Lower leg skin (tissue), 4 donors: ENCODE measurements at regions not wholly inside any gene's neighbourhood (a gene's known extent, or its start where the extent isn't known, plus 50 kb on each side); places are given as distances from the start of the nearest gene placed in this dataset.
"Not testable (repeated sequence)": the region's sequence is repeated elsewhere in the genome, so short reads cannot be mapped to it uniquely, and the experiment has no call there.

Experiments
- DNase-seq, 2 donors: peaks; one replicate each; pipeline ENCODE4 v3.0.0-alpha.2; 2019; ENCODE audit warnings: low spot score in 2 of 2
- H3K4me3 ChIP-seq: fragments of 200-600 bp; sonication (generic); 2 replicates; pipeline ENCODE4 v1.5.1; 2017; ENCODE audit warnings: mild to moderate bottlenecking, low read depth; ENCODE audit not compliant: poor library complexity, severe bottlenecking
- POLR2A ChIP-seq, 2 donors: fragments of 450-650 bp; IDR thresholded peaks; one replicate each; pipeline ENCODE4 v1.6.1; 2016 to 2017; ENCODE audit warnings: antibody characterized with exemption in 2 of 2, mild to moderate bottlenecking in 1 of 2, moderate library complexity in 1 of 2
- WGBS, 2 donors: methylation state at CpG; one replicate each; pipeline ENCODE4 v1.1.5; 2018; 5-methylcytosine and 5-hydroxymethylcytosine counted together
- intact Hi-C: fragments of 100-400 bp; cut with DNase I; formaldehyde crosslinking; loops from one replicate; pipeline ENCODE4 v1.15.0; 2023; ENCODE audit warnings: low total_unique reads
- TF ChIP-seq, protein P1 (sequence below), 3 donors: fragments of 450-650 bp; IDR thresholded peaks; one replicate each; pipeline ENCODE4 v1.5.1; 2016; ENCODE audit warnings: antibody characterized with exemption in 3 of 3, mild to moderate bottlenecking in 3 of 3, moderate library complexity in 2 of 3

- peak in 1 of 2 donors; percentile 14 for DNase-seq
- TF ChIP-seq, protein P1, sequence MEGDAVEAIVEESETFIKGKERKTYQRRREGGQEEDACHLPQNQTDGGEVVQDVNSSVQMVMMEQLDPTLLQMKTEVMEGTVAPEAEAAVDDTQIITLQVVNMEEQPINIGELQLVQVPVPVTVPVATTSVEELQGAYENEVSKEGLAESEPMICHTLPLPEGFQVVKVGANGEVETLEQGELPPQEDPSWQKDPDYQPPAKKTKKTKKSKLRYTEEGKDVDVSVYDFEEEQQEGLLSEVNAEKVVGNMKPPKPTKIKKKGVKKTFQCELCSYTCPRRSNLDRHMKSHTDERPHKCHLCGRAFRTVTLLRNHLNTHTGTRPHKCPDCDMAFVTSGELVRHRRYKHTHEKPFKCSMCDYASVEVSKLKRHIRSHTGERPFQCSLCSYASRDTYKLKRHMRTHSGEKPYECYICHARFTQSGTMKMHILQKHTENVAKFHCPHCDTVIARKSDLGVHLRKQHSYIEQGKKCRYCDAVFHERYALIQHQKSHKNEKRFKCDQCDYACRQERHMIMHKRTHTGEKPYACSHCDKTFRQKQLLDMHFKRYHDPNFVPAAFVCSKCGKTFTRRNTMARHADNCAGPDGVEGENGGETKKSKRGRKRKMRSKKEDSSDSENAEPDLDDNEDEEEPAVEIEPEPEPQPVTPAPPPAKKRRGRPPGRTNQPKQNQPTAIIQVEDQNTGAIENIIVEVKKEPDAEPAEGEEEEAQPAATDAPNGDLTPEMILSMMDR (IDR thresholded peaks at IDR 0.05) = no peak
- no peak for TF ChIP-seq POLR2A (IDR thresholded peaks at IDR 0.05)
- 42 to 50% methylated on average over 2 of the region's 2 CpGs for WGBS, 2 donors
- H3K4me3 ChIP-seq = no peak overlapping the region
- intact Hi-C loops = no loop called here
These were observed 188.7 kb downstream of the ZNF716 start for GRCh38 chr7:57638666-57639065.

DNA sequence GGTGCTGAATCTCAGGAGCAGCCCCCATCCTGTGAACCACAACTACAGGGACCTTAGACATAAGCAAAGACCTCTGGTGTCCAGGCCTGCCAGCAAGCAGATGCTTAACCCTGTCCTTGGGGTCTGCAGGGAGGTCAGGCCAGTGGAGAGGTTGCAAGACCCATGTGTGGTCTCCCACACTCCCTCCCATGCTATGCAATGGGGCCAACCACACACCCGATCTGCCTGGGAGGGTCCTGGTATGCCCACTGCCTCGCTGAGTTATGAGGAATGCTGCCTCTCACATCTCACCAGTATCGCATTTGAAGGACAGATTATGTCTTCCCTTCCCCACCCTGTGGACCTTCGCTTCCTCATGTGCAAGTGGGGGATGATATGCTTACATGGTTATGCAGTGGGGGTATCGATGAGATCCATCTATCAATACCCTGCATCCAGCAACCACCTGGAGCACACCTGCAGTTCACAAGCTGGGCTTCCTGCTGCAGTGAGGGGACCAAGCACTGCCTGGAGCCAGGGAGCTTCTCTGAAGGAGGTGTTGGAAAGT lies 191.6 kb downstream of the ZNF716 start:
- DNase-seq = peak in 1 of 2 donors; percentile 63
- H3K4me3 ChIP-seq = no peak overlapping the region
- intact Hi-C loops = no loop called here
- 64 to 85% methylated on average over 5 of the region's 5 CpGs for WGBS, 2 donors
- TF ChIP-seq, protein P1 (IDR thresholded peaks at IDR 0.05) = no peak
- no peak for TF ChIP-seq POLR2A (IDR thresholded peaks at IDR 0.05)

GRCh38 chr7:57642730-57643129 lies 192.8 kb downstream of the ZNF716 start:
- DNase-seq = peak in 1 of 2 donors; percentile 58
- no peak overlapping the region for H3K4me3 ChIP-seq
- intact Hi-C loops = no loop called here
- WGBS, 2 donors = 69 to 81% methylated on average over 4 of the region's 4 CpGs
- no peak for TF ChIP-seq POLR2A (IDR thresholded peaks at IDR 0.05)
- TF ChIP-seq, protein P1 (IDR thresholded peaks at IDR 0.05) = no peak

GRCh38 chr7:57646219-57646900 lies 196.4 kb downstream of the ZNF716 start:
- TF ChIP-seq, protein P1 (IDR thresholded peaks at IDR 0.05) = no peak
- no peak for TF ChIP-seq POLR2A (IDR thresholded peaks at IDR 0.05)
- 86 to 91% methylated on average over 31 to 32 of the region's 32 CpGs for WGBS, 2 donors
- DNase-seq = peak in 1 of 2 donors; percentile 63
- no peak overlapping the region for H3K4me3 ChIP-seq
- intact Hi-C loops = no loop called here

GRCh38 chr7:57646901-57647246 lies 196.9 kb downstream of the ZNF716 start:
- H3K4me3 ChIP-seq = no peak overlapping the region
- DNase-seq = no peak
- intact Hi-C loops = no loop called here
- 91% methylated on average over 24 of the region's 24 CpGs for WGBS, 2 donors
- TF ChIP-seq POLR2A (IDR thresholded peaks at IDR 0.05) = no peak
- TF ChIP-seq, protein P1 (IDR thresholded peaks at IDR 0.05) = no peak

DNA sequence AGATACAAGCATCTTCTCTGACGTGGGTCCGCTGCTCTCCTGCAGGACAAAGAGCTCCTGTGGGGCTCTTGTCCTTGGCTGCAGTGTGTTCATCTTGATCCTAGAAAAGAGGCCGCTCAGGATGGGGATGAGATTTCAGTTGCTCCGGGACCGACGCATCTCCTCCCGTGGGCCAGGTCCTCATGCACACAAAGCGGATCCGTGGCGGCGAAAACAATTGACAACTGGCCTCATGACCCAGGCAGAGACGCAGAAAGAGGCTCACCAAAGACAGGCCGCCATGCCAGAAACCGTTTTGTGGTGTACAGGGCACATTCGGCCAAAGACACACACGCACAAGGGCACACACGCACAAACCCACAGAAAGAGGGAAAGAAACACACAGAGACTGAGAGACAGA lies 200.4 kb downstream of the ZNF716 start:
- WGBS, 2 donors = 88 to 92% methylated on average over 17 of the region's 17 CpGs
- H3K4me3 ChIP-seq, intact Hi-C loops, DNase-seq: not testable (repeated sequence)
